SK-N-SH (cell line): ENCODE measurements at regions not wholly inside any gene's neighbourhood (a gene's known extent, or its start where the extent isn't known, plus 50 kb on each side); places are given as distances from the start of the nearest gene placed in this dataset.

Experiments
- CTCF ChIA-PET: fragments of 300-600, 350-600 bp; formaldehyde crosslinking; extraction: SDS; loops from one replicate; lab custom pipeline; 2021; lab: Yijun Ruan, JAX
- POLR2A ChIA-PET: fragments of 350-600 bp; sonication (Branson Sonifier 250); formaldehyde crosslinking; extraction: SDS; loops from one replicate; lab custom pipeline; 2020; ENCODE audit warnings: antibody characterized with exemption, inconsistent platforms; lab: Yijun Ruan, JAX
- DNase-seq: peaks from one replicate; pipeline ENCODE4 v3.0.0; 2012
- H2AFZ ChIP-seq: fragments of 200-600 bp; sonication (generic); 2 replicates; pipeline ENCODE4 v1.8.1; 2016; ENCODE audit warnings: antibody characterized with exemption, mild to moderate bottlenecking, low read depth
- H3F3A ChIP-seq: fragments of 200-600 bp; sonication (generic); replicated peaks from 2 replicates; pipeline ENCODE3; 2016; ENCODE audit warnings: antibody characterized with exemption, mild to moderate bottlenecking; ENCODE audit not compliant: insufficient read depth
- H3K27ac ChIP-seq, 2 experiments: fragments of 200-500 bp in 1 of 2; fragments of 200-600 bp in 1 of 2; sonication (Bioruptor generic) in 1 of 2; sonication (generic), shearing (Covaris generic) in 1 of 2; 2 replicates each; pipeline versions ENCODE4 v1.5.1 to v1.6.1; 2014 to 2016; ENCODE audit warnings: low read depth in 2 of 2, inconsistent platforms in 1 of 2, low read length in 1 of 2, mild to moderate bottlenecking in 1 of 2, mixed read lengths in 1 of 2
- H3K27me3 ChIP-seq: fragments of 200-600 bp; sonication (generic), shearing (Covaris generic); 2 replicates; pipeline ENCODE4 v1.6.1; 2016; ENCODE audit warnings: mixed run types; ENCODE audit not compliant: insufficient read depth
- H3K36me3 ChIP-seq, 2 experiments: fragments of 200-500 bp in 1 of 2; fragments of 200-600 bp in 1 of 2; sonication (Bioruptor generic) in 1 of 2; sonication (generic) in 1 of 2; replicated peaks in 1 of 2; 2 replicates each; pipeline versions ENCODE3 to v1.5.1; 2014 to 2016; ENCODE audit warnings: low read length in 1 of 2, mild to moderate bottlenecking in 1 of 2; ENCODE audit not compliant: insufficient read depth in 2 of 2, control insufficient read depth in 1 of 2
- H3K4me1 ChIP-seq, 2 experiments: fragments of 200-500 bp in 1 of 2; fragments of 200-600 bp in 1 of 2; sonication (Bioruptor generic) in 1 of 2; sonication (generic), shearing (Covaris generic) in 1 of 2; 2 replicates each; pipeline versions ENCODE4 v1.5.1 to v1.6.1; 2014 to 2016; ENCODE audit warnings: low read depth in 1 of 2, low read length in 1 of 2, mixed run types in 1 of 2; ENCODE audit not compliant: insufficient read depth in 2 of 2, control insufficient read depth in 1 of 2
- H3K4me2 ChIP-seq: fragments of 200-600 bp; sonication (generic), shearing (Covaris generic); 2 replicates; pipeline ENCODE4 v1.6.1; 2017; ENCODE audit warnings: mixed run types
- H3K4me3 ChIP-seq, 2 experiments: fragments of 200-500 bp in 1 of 2; fragments of 200-600 bp in 1 of 2; sonication (Bioruptor generic) in 1 of 2; sonication (generic), shearing (Covaris generic) in 1 of 2; 2 replicates each; pipeline versions ENCODE4 v1.5.1 to v1.8.1; 2014 to 2016; ENCODE audit warnings: low read depth in 2 of 2, inconsistent platforms in 1 of 2, low read length in 1 of 2, mild to moderate bottlenecking in 1 of 2, mixed read lengths in 1 of 2, moderate library complexity in 1 of 2
- H3K79me2 ChIP-seq: fragments of 200-600 bp; sonication (generic); 2 replicates; pipeline ENCODE4 v1.8.1; 2017; ENCODE audit warnings: mild to moderate bottlenecking; ENCODE audit not compliant: insufficient read depth
- H3K9ac ChIP-seq: fragments of 200-600 bp; sonication (generic); 2 replicates; pipeline ENCODE4 v1.6.1; 2017; ENCODE audit warnings: mixed run types
- H3K9me2 ChIP-seq: fragments of 200-600 bp; sonication (generic); 2 replicates; pipeline ENCODE4 v1.6.1; 2017; ENCODE audit warnings: mixed run types
- H3K9me3 ChIP-seq: fragments of 200-600 bp; sonication (generic); 2 replicates; pipeline ENCODE4 v1.6.1; 2017; ENCODE audit warnings: mixed run types, mild to moderate bottlenecking, moderate library complexity
- H4K20me1 ChIP-seq: fragments of 200-600 bp; sonication (generic); 2 replicates; pipeline ENCODE4 v1.6.1; 2017; ENCODE audit warnings: mild to moderate bottlenecking, mixed run types; ENCODE audit not compliant: insufficient read depth
- EZH2phosphoT487 ChIP-seq: fragments of 200-600 bp; sonication (generic); IDR thresholded peaks from 2 replicates; pipeline ENCODE4 v1.6.1; 2017; ENCODE audit warnings: low read depth, mixed run types, mild to moderate bottlenecking, antibody characterized with exemption, moderate library complexity, borderline replicate concordance
- FOSL2 ChIP-seq: IDR thresholded peaks from 2 replicates; pipeline ENCODE4 v1.4.0; 2012; ENCODE audit warnings: low read depth, mild to moderate bottlenecking, moderate library complexity, borderline replicate concordance
- FOXM1 ChIP-seq: IDR thresholded peaks from 2 replicates; pipeline ENCODE4 v1.4.0; 2012; ENCODE audit warnings: low read depth, mild to moderate bottlenecking
- GABPA ChIP-seq: IDR thresholded peaks from 2 replicates; pipeline ENCODE4 v1.4.0; 2012; ENCODE audit warnings: low read depth, mild to moderate bottlenecking
- GATA2 ChIP-seq: sonication (generic); formaldehyde crosslinking; IDR thresholded peaks from 2 replicates; pipeline ENCODE4 v1.5.0; 2020; ENCODE audit warnings: mild to moderate bottlenecking, missing genetic modification reagents
- MEF2A ChIP-seq: IDR thresholded peaks from 2 replicates; pipeline ENCODE4 v1.4.0; 2012; ENCODE audit warnings: low read depth, borderline replicate concordance
- NFIC ChIP-seq: IDR thresholded peaks from 2 replicates; pipeline ENCODE4 v1.4.0; 2012; ENCODE audit warnings: borderline replicate concordance
- NRF1 ChIP-seq: IDR thresholded peaks from 2 replicates; pipeline ENCODE4 v1.6.1; 2012; ENCODE audit warnings: low read depth, mild to moderate bottlenecking, low read length
- POLR2AphosphoS5 ChIP-seq: IDR thresholded peaks from 2 replicates; pipeline ENCODE4 v1.6.1; 2012; ENCODE audit warnings: low read depth, low read length
- RAD21 ChIP-seq: IDR thresholded peaks from 2 replicates; pipeline ENCODE4 v1.6.1; 2012; ENCODE audit warnings: mild to moderate bottlenecking, low read length
- RFX5 ChIP-seq: IDR thresholded peaks from 2 replicates; pipeline ENCODE4 v1.6.1; 2012; ENCODE audit warnings: mild to moderate bottlenecking, improper control_type of control experiment, low read length
- RXRA ChIP-seq: IDR thresholded peaks from 2 replicates; pipeline ENCODE4 v1.4.0; 2012; ENCODE audit warnings: low read depth, mild to moderate bottlenecking, borderline replicate concordance
- SIN3A ChIP-seq: IDR thresholded peaks from 2 replicates; pipeline ENCODE4 v1.6.1; 2012; ENCODE audit warnings: low read depth, mild to moderate bottlenecking, low read length, moderate library complexity, borderline replicate concordance
- TCF12 ChIP-seq: IDR thresholded peaks from 2 replicates; pipeline ENCODE4 v1.4.0; 2012
- USF1 ChIP-seq: IDR thresholded peaks from 2 replicates; pipeline ENCODE4 v1.4.0; 2012; ENCODE audit warnings: low read depth, borderline replicate concordance
- YY1 ChIP-seq: IDR thresholded peaks from 2 replicates; pipeline ENCODE4 v1.4.0; 2012; ENCODE audit warnings: low read depth, mild to moderate bottlenecking
- ZBTB33 ChIP-seq: IDR thresholded peaks from 2 replicates; pipeline ENCODE4 v1.4.0; 2012; ENCODE audit warnings: low read depth, borderline replicate concordance
- WGBS: methylation state at CpG from one replicate; pipeline ENCODE4 v1.1.6; 2017; ENCODE audit warnings: low lambda C conversion rate; 5-methylcytosine and 5-hydroxymethylcytosine counted together
- TF ChIP-seq, protein P1 (sequence below): IDR thresholded peaks from 2 replicates; pipeline ENCODE4 v1.4.0; 2012; ENCODE audit warnings: low read depth
- TF ChIP-seq, protein P2 (sequence below): IDR thresholded peaks from 2 replicates; pipeline ENCODE4 v1.6.1; 2012; ENCODE audit warnings: mild to moderate bottlenecking, low read depth, low read length, moderate library complexity
- TF ChIP-seq, protein P3 (sequence below): IDR thresholded peaks from 2 replicates; pipeline ENCODE4; 2012

DNA sequence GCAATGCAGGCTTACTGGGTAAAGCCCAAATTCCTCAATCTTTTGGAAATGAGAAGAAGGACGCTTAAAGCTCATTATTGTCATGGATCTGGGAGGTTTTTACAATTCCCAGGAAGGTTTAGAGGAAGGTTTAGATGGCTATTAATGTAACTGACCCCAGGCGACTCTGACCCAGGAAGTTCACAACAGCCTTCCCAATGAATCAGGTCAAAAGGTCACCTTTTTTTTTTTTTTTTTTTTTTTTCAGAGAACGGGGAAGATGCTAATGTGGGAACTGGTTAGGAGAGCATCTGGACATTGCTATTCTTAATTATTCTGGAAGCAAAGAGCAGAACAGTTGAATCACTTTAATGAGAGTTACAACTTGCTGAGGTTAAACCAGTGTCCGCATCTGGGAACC lies 149.9 kb upstream of the ITGB1 start:
- Histone ChIP-seq H3K4me3 (no peak overlapping the region), H3K4me2 (no peak overlapping the region), H3K27me3 (no peaks in the 10 kb centered on the region), H3K4me1 (no peaks in the 10 kb centered on the region), H3K9me2 (no peaks in the 10 kb centered on the region), H3K36me3 (no peaks in the 10 kb centered on the region), H3K9me3 (no peaks in the 10 kb centered on the region), H4K20me1 (no peaks in the 10 kb centered on the region), H2AFZ (no peak overlapping the region), H3K9ac (no peak overlapping the region), H3F3A (no peaks in the 10 kb centered on the region), H3K79me2 (no peaks in the 10 kb centered on the region), H3K27ac (no peak overlapping the region)
- TF ChIP-seq USF1 (no peak), YY1 (no peak), RXRA (no peak), FOSL2 (no peak), FOXM1 (no peak), GABPA (no peak), POLR2AphosphoS5 (no peak), ZBTB33 (no peak), TCF12 (no peak), NFIC (no peak), EZH2phosphoT487 (no peak), SIN3A (no peak), NRF1 (no peak), RFX5 (no peak), RAD21 (no peak), GATA2 (CRISPR knock-in tag) (no peak), MEF2A (no peak)
- TF ChIP-seq, protein P1, sequence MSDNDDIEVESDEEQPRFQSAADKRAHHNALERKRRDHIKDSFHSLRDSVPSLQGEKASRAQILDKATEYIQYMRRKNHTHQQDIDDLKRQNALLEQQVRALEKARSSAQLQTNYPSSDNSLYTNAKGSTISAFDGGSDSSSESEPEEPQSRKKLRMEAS: no peak
- TF ChIP-seq, protein P2, sequence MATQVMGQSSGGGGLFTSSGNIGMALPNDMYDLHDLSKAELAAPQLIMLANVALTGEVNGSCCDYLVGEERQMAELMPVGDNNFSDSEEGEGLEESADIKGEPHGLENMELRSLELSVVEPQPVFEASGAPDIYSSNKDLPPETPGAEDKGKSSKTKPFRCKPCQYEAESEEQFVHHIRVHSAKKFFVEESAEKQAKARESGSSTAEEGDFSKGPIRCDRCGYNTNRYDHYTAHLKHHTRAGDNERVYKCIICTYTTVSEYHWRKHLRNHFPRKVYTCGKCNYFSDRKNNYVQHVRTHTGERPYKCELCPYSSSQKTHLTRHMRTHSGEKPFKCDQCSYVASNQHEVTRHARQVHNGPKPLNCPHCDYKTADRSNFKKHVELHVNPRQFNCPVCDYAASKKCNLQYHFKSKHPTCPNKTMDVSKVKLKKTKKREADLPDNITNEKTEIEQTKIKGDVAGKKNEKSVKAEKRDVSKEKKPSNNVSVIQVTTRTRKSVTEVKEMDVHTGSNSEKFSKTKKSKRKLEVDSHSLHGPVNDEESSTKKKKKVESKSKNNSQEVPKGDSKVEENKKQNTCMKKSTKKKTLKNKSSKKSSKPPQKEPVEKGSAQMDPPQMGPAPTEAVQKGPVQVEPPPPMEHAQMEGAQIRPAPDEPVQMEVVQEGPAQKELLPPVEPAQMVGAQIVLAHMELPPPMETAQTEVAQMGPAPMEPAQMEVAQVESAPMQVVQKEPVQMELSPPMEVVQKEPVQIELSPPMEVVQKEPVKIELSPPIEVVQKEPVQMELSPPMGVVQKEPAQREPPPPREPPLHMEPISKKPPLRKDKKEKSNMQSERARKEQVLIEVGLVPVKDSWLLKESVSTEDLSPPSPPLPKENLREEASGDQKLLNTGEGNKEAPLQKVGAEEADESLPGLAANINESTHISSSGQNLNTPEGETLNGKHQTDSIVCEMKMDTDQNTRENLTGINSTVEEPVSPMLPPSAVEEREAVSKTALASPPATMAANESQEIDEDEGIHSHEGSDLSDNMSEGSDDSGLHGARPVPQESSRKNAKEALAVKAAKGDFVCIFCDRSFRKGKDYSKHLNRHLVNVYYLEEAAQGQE: no peak
- TF ChIP-seq, protein P3, sequence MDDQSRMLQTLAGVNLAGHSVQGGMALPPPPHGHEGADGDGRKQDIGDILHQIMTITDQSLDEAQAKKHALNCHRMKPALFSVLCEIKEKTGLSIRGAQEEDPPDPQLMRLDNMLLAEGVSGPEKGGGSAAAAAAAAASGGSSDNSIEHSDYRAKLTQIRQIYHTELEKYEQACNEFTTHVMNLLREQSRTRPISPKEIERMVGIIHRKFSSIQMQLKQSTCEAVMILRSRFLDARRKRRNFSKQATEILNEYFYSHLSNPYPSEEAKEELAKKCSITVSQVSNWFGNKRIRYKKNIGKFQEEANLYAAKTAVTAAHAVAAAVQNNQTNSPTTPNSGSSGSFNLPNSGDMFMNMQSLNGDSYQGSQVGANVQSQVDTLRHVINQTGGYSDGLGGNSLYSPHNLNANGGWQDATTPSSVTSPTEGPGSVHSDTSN: no peak
- ChIA-PET CTCF (interaction anchor here (1.0 kb wide), 1 partner anchor 8 kb away, joined by 4 read pairs; no protein-coding TSS in a partner anchor), POLR2A (no interaction called here)
- 90% methylated on average over 4 of the region's 4 CpGs for WGBS
- no peak for DNase-seq
